ENCODE measurements at regions not wholly inside any gene's neighbourhood (a gene's known extent, or its start where the extent isn't known, plus 50 kb on each side); places are given as distances from the start of the nearest gene placed in this dataset.

DNA sequence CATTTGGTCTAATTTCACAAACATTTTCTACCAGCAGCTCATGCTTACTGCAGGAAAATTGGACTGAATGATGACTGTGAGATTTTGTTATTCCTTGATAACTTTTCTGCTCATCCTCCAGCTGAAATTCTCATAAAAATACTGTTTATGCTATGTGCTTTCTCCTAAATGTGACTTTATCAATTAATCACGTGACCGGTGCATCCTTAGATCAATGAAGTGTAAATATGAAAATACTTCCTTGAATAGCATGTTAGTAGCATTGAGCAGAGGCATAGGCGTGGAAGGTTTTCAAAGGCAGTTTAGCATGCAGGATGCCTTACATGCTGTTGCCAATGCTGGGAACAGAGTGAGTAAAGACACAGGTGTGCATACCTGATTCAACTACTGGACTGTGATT lies 1002.5 kb downstream of the CBLN2 start:
- TF ChIP-seq CTCF (conservative IDR thresholded peaks at IDR 0.05; ENCODE audit: low read depth, low read length) (no peak), EZH2 (IDR thresholded peaks at IDR 0.05; ENCODE audit: borderline replicate concordance, low read depth, low read length, poor library complexity, severe bottlenecking) (no peak)

Measured in A673 (cell line).